K562 (cell line): ENCODE measurements at regions not wholly inside any gene's neighbourhood (a gene's known extent, or its start where the extent isn't known, plus 50 kb on each side); places are given as distances from the start of the nearest gene placed in this dataset.

ENCODE experiments used
- TCF7 ChIP-seq: sonication (generic); IDR thresholded peaks from 2 replicates; pipeline ENCODE4 v1.6.1; 2016; ENCODE audit warnings: antibody characterized with exemption, borderline replicate concordance
- TF ChIP-seq, protein P1 (sequence below): sonication (generic); formaldehyde crosslinking; IDR thresholded peaks from 2 replicates; pipeline ENCODE4 v1.8.0; 2023; ENCODE audit warnings: mild to moderate bottlenecking, missing genetic modification reagents

DNA sequence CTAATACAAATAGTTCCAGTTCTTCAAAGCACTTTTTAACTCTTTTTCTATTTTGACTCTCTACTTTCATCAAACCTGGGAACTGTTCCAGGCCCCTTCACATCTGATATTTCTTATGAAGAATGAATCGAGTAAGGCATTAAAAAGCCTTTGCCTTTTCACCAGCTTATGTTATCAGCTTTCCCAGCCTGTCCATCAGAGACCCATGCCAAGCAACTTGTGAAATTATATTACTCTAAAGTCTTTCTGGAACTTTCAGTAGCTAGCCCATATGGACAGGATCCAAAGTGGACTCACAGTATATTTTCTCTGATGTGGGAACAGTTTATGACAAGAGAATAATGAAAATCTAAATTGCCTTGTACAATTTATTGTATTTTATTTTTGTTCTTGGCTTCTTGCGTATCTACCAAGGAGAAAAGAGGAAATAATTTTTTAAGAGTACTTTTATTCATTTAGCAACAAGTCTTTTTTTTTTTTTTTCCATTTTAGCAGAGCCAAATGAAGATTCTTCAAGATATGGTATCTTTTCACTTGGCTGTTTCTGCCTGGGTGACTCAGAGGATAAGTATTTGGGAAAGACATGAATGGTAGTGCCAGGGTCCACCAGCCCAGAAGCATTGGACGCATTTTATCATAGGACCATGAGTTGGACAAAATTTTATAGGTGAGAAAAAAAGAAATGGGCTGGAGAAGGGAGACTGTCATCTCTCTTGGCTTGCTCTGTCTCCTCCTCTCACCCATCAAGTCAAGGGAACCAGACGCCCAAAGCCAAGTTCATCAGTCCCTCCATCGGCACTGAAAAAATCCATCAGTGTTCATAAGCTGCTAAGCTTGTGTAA, 195.8 kb upstream of the NEBL start:
- no peak for TF ChIP-seq TCF7
- TF ChIP-seq, protein P1, sequence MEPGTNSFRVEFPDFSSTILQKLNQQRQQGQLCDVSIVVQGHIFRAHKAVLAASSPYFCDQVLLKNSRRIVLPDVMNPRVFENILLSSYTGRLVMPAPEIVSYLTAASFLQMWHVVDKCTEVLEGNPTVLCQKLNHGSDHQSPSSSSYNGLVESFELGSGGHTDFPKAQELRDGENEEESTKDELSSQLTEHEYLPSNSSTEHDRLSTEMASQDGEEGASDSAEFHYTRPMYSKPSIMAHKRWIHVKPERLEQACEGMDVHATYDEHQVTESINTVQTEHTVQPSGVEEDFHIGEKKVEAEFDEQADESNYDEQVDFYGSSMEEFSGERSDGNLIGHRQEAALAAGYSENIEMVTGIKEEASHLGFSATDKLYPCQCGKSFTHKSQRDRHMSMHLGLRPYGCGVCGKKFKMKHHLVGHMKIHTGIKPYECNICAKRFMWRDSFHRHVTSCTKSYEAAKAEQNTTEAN (CRISPR knock-in tag), result no peak
